Gastrocnemius medialis (tissue), 4 donors: ENCODE measurements at regions not wholly inside any gene's neighbourhood (a gene's known extent, or its start where the extent isn't known, plus 50 kb on each side); places are given as distances from the start of the nearest gene placed in this dataset.

Experiments
- CTCF ChIP-seq, 5 experiments: fragments of 450-650 bp in 3 of 5; fragments of 200-600 bp in 2 of 5; sonication (generic) in 2 of 5; IDR thresholded peaks in 4 of 5; conservative IDR thresholded peaks in 1 of 5; 1 replicate in 4 of 5; 2 replicates in 1 of 5; pipeline ENCODE4 v1.5.1; 2016 to 2019; ENCODE audit warnings: antibody characterized with exemption in 5 of 5, mild to moderate bottlenecking in 3 of 5, moderate library complexity in 3 of 5
- POLR2A ChIP-seq, 2 donors: fragments of 450-650 bp; IDR thresholded peaks; one replicate each; pipeline ENCODE4 v1.6.1; 2017; ENCODE audit warnings: antibody characterized with exemption in 2 of 2, mild to moderate bottlenecking in 2 of 2, moderate library complexity in 2 of 2

GRCh38 chr15:70493787-70494516 lies 269.4 kb downstream of the UACA start:
- TF ChIP-seq CTCF (IDR thresholded peaks at IDR 0.05 in 4 of 5, conservative IDR thresholded peaks at IDR 0.05 in 1 of 5) (no peak), POLR2A (IDR thresholded peaks at IDR 0.05) (no peak)
